HG03064 (cell line): ENCODE measurements at regions not wholly inside any gene's neighbourhood (a gene's known extent, or its start where the extent isn't known, plus 50 kb on each side); places are given as distances from the start of the nearest gene placed in this dataset.

ENCODE experiments used
- ATAC-seq: cut with Tn5 transposase; IDR thresholded peaks from one replicate; pipeline ENCODE4 v1.9.1; 2021; ENCODE audit warnings: low read depth; ENCODE audit not compliant: unreplicated experiment

DNA sequence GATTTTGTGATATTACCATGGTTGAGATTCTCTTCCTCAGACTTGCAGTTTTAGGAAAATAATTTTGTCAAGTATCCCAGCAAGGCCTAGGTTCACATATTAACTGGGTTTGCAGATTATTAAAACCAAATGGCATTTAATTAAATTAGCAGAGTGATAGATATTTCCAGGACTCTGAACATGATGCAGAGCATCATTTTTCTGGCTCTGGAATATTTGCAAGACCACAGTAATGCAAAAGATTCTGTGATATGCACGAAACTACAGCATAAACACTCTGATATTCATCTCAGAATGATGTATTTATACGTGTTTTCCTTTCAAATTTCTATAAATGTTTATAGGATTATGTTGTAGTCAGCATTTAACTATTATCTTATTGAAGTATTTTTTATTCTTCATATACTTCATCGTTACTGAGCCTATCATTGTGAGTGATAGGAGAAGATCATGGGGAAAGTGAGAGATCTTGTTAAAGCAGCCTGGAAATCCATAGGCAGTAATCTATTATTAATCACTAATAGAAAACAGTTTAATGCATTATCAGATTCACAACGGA, 1245.6 kb downstream of the OTOL1 start:
- ATAC-seq, result no peak

- no peak for ATAC-seq
These were observed 1246.5 kb downstream of the OTOL1 start for GRCh38 chr3:162743091-162743490.

DNA sequence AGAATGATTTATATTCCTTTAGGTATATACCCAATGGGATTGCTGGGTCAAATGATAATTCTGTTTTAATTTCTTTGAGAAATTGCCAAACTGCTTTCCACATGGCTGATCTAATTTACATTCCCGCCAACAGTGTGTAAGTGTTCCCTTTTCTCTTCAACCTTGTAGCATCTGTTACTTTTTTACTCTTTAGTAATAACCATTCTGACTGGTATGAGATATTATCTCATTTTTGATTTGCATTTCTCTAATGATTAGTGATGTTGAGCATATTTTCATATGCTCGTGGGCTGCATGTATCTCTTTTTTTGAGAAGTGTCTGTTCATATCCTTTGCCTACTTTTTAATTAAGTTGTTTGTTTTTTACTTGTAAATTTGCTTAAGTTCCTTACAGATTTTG, 1264.2 kb downstream of the OTOL1 start:
- no peak for ATAC-seq

DNA sequence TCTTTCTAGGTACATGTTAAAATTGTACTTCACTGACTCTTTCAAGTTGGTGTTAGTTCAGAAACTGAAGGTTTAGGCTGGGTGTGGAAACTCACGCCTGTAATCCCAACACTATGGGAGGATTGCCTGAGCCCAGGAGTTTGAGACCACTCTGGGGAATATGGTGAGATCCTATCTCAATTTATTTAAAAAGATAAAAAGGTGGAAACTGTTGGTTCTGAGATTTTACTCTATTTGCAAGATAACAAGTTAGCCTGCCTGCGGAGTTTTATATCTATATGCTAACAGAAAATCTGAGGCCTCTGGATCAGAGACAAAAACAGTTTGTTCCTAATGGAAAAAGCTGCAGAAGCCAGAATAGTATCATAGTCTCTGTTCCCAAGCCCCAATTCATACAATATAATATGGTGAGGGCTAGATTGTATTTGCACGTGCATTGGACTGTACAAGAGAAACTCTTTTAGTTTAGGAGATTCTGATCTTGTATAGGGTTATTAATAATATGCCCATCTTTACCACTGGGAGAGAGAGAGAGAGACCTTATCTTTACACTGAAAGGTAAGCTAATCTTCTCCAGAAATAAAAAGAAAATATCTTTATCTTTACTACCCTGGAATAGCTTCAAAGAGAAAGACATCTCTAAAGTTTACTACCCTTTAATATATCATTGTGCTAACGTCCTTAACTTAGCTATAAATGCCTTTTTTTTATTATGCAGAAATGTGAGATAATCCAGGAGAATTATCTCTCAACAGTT, 1267.6 kb downstream of the OTOL1 start:
- ATAC-seq, result no peak

DNA sequence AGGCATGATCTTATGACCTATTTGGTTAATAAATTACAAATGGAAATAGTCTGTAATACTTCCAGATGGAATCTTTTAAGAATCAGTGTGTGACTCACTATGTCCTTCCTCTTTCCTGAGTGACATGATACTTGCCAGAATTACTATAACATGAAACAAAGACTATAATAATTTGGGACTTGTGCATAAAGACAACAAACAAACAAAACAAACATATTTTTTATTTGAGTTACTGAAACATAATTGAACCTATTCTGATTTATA, 1268.1 kb downstream of the OTOL1 start:
- ATAC-seq, result no peak

- no peak for ATAC-seq
These were observed 1268.9 kb downstream of the OTOL1 start for GRCh38 chr3:162765524-162765923.

DNA sequence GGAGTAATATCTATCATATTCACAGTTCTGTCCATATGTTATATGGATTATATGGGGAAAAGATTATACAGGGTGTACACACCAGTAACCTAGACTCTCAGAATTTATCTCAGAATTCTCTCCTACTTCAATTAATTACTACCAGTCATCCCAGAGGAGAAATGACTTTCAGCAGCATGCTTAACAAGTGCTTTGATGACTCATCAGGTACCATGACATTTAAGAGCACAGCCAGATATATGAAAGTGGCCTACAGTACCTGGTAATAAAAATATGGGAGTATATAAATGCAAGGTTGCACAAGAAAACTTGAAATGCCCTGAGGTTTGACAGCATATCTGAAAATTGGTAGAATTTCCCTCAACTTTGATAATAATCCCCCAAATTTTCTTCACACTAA, 1273.0 kb downstream of the OTOL1 start:
- ATAC-seq, result no peak

DNA sequence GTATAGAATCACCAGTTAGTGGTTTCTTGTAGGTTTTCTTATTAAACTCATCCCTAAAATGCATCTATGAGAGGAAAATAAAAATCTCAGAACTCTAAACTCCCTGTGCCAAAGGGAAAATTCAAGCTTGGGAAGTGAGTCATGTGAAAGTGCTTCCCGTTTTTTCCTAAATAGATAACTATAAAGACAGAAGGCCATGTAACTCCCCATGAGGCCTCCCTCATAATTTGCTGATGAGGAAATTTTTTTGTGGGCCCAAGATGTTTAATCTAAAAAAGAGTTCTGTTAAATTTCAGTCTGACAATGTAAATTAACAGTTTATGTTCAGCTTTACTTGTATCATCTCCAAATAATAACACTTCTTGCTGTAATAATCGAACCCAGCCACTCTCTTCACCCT, 1273.9 kb downstream of the OTOL1 start:
- ATAC-seq, result no peak

DNA sequence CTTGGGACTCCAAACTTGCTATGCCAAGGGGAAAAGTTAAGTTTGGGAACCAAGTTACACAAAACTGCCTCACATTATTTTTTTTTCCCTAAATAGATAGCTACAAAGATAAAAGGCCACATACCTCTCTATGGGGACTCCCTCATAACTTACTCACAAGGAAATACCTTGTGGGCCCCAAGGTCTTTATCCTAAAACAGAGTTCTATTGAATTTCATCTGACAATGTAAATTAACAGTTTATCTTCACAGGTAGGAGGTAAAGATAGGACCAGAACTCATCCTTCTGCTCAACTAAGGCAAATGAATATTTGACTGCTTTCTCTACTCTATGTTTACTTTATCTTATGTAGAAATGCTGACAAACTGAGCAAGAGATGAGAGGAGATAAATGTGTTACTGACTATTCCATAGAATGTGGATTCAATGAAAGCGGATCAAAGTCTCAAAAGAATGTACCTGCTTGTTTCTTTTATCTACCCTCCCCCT, 1278.0 kb downstream of the OTOL1 start:
- no peak for ATAC-seq

DNA sequence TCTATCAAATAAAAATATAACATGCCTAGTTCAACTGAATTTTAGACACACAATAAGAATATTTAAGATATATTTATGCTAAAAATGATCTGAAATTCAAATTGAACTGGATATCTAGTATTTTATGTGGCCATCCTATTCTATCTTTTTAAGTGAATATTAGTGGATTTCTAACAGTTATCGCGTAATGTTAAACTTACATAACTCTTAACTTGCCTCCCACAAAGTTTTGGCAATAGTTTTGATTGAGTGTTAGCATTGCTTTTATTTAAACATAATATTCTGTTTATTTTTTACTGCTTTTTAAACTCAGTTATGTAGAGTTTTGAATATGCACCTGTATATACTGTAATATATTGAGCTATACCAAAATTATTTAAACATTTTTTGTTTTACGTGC, 1279.5 kb downstream of the OTOL1 start:
- no peak for ATAC-seq

GRCh38 chr3:162777118-162777517, 1280.5 kb downstream of the OTOL1 start:
- no peak for ATAC-seq

- ATAC-seq, result no peak
These were observed 1283.7 kb downstream of the OTOL1 start for GRCh38 chr3:162780313-162780712.

GRCh38 chr3:162799910-162800309, 1303.3 kb downstream of the OTOL1 start:
- no peak for ATAC-seq

DNA sequence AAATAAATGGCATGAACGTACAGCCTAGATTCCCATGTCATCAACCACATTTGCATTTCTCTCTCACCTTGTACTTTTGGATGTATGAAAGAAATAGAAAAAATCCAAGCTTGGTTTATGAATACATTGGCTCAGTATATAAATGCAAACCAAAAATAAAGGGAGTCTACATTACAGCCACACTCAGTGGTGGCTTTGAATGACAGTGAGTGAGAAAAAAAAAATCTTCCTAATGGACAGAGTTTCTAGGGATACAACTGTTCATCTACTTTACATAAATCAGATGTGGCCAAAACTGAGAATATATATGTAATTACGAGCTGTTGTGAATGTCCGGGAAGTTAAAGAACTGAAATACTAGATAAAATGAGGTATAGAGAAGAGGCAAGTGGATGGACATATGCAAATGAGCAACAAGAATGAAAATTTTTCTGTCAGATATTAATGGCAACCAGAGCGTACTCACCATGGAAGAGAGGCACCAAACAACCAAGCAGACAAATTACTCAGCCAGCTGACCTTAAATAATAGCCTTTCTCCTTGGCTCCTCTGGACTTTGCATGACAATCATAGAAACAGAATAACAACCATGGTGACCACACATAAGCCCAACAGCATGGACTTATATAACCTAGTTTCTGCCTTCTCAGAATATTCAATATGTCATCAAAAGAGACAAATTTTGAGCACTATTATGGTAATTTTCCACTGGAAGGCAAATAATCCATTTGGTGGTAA, 1305.8 kb downstream of the OTOL1 start:
- no peak for ATAC-seq

- ATAC-seq, result no peak
These were observed 1314.2 kb downstream of the OTOL1 start for GRCh38 chr3:162810776-162811175.

- ATAC-seq, result no peak
These were observed 1346.1 kb downstream of the OTOL1 start for GRCh38 chr3:162842549-162843216.

DNA sequence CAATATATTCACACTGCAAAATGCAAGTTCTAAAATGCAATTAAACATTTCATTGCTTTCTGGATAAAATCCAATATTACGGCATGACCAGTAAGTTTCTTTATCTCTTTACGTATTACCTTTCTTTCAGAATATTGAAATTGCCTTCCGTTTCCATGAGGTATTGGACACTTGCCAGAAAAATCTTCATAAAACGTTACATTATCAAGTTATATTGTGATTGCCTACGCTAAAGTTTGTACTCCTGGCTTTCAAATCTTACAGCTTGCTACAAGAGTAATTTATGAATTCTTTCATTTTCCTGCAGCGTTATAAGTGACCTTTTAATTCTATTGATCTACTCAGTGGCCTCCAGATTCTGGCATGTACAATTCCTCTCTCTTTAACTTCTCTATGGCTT, 1349.3 kb downstream of the OTOL1 start:
- no peak for ATAC-seq

DNA sequence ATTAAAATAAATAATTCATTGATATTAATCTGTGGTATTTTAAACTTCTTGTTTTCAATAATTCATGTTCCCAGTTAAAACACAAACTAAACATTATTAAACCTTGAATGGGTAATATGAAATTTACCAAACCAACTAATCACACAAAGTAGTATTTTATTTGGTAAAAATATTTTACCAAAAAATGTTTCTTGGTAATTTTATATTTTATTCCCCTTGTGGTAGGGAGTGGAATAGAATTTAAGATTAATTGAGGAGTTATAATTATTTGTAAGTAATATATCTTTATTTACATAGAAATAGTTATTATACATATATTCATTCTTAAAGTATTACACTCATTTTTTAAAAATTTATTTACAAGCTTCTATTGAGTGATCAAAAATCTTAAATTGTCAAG, 1350.9 kb downstream of the OTOL1 start:
- no peak for ATAC-seq

DNA sequence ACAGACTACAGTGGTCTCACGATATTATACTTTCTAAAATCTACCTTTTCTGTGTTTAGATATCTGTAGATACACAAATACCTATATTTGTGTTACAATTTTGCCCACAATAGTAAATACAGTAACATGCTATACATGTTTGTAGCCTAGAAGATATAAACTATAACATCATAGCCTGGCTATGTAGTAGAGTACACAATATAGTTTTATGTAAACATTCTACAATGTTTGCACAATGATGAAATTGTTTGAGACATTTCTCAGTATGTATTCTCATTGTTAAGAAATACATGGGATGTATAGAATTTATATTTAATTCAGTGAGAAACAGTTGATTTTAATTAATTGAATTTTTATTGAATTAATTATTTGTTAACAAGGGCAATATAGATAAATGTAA, 1367.0 kb downstream of the OTOL1 start:
- no peak for ATAC-seq

DNA sequence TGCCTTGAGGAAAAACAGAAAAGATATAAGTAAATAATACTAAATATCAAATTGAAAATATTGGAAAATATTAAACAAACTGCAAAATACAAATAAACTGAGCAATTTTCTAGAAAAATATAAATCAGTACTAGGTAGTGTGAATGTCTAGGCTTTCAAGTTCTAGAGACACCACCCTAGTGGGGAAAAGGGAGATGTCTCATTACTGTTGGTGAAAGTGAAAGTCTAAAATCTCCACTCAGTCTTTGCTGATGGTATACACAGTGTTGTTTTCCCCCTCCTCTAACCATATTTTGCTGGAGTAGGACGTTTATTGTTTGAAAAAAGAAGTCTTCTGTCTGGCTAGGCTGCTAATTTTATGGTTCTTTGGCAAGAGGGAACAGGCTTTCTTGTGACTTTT, 1368.9 kb downstream of the OTOL1 start:
- ATAC-seq, result no peak

- ATAC-seq, result no peak
These were observed 1382.5 kb downstream of the OTOL1 start for GRCh38 chr3:162879021-162879562.
